ENCODE measurements at regions not wholly inside any gene's neighbourhood (a gene's known extent, or its start where the extent isn't known, plus 50 kb on each side); places are given as distances from the start of the nearest gene placed in this dataset.

GRCh38 chr3:118760585-118761290 lies 273.9 kb downstream of the IGSF11 start:
- TF ChIP-seq CTCF (IDR thresholded peaks at IDR 0.05; ENCODE audit: low read length) (no peak), EZH2phosphoT487 (IDR thresholded peaks at IDR 0.05; ENCODE audit: low read length) (no peak)

Measured in MM.1S (cell line).